ENCODE measurements at regions not wholly inside any gene's neighbourhood (a gene's known extent, or its start where the extent isn't known, plus 50 kb on each side); places are given as distances from the start of the nearest gene placed in this dataset.
A peak's percentile ranks its signal among the peaks of the same experiment; 100 is the strongest.
"Not testable (repeated sequence)": the region's sequence is repeated elsewhere in the genome, so short reads cannot be mapped to it uniquely, and the experiment has no call there.

DNA sequence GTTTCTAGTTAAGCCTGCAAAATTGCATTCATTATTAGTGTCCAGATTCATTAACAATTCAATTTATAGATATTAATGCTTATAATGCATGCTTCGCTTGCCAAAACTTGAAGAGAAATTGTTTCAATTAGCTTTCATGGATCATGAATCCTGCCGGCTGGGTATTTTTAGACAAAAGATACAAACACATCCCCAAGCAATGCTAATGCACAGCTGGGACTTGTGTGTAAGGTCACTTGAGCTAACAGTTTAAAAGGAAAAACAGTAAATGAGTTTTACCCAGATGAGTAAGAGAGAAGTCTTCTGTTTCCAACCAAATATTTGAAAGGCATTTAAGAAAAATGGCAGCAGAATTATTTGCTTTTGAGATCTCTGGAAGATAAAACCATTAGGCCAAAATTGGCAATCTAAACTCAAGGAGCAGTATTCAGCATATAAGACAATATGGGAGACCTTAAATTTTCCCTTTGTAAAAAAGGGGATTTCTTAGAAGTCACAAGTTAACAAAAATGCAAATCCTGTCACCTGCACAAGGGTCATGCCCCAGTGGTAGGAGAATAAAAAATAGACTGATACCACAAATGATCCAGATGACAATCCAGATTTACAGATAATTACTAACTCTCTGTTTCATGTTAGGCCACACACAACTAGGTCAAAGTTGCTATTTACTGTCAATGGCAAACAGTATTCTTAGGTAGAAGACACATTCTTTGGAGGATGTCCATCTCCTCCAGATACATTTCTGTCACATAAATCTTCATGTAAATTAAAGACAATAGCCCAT is 418.4 kb upstream of the PMFBP1 start:
- DNase-seq = no peak

DNA sequence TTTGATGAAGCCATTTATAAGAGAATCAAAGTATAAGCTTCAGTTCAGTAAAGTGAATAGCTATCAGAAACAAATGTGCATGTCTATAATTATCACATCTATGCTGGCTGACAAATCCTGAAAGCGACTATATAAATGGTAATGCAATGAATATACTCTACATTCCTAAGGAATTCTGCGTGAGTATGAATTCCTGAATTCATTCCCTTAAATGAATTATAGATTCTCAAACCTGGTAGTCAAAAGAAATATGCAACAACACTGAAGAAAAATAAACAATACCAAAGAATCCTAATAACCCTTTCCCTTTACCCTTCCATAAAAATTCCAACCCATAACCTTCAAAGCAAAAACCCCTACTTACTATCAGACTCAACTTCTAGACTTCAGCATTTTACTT is 416.6 kb upstream of the PMFBP1 start:
- no peak for DNase-seq

DNA sequence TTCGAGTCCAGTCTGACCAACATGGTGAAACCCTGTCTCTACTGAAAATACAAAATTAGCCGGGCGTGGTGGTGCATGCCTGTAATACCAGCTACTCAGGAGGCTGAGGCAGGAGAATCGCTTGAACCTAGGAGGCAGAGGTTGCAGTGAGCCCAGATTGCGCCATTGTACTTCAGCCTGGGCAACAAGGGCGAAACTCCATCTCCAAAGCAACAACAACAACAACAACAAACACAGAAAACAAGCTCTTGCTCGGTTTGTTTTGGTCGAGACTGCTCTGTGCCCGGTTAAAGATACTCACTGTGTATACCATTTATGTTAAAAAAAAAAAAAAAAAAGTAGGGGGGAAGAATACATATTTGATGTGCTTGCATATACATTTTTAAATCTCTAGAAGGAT is 406.1 kb upstream of the PMFBP1 start:
- not testable (repeated sequence) for DNase-seq

DNA sequence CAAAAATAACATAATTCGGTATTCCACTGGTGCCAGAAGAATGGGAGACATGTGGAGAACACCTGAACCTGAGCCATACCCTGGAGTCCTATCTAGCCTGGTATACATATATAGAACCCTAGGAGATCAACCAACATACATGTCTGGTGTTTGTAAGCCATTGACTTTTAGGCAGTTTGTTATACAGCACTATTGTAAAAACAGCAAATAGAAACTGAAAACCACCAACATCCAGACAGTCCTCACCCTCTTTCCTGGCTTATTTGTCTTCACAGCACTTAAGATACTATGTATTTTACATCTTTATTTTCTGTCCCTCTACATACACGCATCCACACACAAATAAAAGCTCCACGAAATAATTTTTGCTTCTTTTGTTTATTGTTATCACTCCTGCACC is 404.2 kb upstream of the PMFBP1 start:
- DNase-seq = no peak

DNA sequence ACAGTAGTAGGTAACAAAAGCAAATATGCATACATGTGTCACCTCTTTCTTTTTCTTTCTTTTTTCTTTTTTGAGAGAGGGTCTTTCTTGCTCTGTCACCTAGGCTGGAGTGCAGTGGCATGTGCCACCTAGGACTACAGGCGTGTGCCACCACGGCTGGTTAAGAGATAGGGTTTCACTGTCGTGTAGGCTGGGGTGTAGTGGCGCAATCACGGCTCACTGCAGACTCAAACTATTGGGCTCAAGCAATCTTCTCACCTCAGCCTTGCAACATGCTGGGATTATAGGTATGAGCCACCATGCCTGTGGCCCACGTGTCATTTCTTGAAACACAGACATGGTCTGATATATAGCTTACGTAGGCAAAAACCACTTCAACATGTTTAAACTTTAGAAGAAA is 397.7 kb upstream of the PMFBP1 start:
- no peak for DNase-seq

DNA sequence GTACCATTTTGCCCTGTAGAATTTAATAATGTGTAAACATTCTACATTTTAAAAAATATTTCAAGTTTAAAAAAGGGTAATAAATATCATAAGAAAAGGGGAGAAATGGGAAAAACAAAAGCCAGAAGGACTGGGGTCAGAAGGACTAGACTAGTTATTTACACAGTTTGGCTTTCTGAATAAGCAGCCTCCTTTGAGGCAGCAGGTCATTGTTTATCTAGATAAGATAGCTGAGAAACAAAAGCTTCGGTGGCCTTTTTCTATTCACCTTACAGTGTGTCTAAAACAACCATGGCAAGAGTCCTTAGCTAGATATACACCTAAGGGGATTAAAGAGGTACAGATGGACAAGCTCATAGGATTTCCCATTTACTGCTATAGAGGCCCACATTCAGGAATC is 396.5 kb upstream of the PMFBP1 start:
- DNase-seq = no peak

DNA sequence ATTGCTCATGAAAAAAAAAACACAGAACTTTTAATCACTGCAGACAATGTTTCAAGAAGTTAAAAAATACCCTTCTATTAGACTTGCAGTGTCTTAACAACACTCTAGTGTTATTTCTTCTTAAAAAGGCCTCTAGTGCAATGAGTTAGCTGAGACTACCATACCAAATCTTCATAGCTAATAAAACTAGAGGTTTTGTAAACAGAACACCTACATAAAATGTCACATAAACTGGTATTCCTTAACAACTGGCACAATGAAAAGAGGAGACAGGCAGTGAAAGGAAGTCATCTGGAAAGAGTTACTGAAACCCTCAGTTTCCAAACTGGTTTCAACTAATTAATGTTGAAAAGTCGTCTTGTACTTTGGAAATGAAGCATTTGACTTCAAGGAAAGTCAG is 394.2 kb upstream of the PMFBP1 start:
- no peak for DNase-seq

DNA sequence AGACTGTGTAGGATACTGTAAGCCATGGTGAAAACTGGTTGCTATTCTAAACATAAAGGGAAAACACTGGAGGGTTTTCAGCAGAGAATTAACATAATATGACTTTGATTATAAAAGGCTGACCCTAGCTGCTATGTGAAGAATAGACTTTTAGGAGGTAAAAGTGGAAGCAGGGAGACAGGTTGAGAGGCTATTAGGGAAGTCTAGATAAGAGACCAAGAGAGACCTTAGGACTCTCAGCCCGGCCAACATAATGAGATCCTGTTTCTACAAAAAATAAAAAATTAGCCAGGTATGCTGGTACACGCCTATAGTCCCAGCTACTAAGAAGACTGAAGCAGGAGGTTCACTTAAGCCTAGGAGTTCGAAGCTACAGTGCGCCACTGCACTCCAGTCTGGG is 393.2 kb upstream of the PMFBP1 start:
- no peak for DNase-seq

DNA sequence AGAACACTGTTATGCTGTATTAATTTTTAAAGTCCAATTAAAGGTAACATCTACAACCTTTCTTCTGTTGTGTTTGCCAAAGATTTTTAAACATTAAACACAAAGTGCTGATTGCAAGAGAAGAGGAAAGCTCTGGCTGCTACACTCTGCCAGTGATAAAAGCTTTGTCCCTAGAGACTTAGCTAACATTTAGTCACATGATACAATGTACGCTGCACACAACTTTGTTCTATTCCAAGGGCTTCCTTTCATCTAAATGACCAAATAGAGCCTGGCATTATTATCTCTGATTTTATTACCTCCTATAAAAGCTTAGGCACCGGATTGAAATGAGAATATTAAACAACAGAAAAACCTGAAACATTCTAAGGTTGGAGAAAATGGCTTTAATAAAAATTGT is 388.7 kb upstream of the PMFBP1 start:
- DNase-seq = no peak

DNA sequence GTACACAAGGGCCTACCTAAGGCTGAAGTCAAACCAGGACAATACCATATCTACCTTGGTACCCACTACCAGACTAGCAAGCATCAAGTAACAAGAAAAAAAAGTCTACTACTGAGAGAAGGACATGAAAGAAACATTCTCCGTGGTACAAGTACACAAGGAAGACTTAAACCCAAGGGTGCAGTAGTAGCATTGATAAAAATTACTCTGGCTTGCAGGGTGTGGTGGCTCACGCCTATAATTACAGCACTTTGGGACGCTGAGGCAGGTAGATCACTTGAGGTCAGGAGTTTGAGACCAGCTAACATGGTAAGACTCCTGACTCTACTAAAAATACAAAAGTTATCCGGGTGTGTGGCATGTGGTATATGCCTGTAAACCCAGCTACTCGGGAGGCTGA is 386.5 kb upstream of the PMFBP1 start:
- no peak for DNase-seq

DNA sequence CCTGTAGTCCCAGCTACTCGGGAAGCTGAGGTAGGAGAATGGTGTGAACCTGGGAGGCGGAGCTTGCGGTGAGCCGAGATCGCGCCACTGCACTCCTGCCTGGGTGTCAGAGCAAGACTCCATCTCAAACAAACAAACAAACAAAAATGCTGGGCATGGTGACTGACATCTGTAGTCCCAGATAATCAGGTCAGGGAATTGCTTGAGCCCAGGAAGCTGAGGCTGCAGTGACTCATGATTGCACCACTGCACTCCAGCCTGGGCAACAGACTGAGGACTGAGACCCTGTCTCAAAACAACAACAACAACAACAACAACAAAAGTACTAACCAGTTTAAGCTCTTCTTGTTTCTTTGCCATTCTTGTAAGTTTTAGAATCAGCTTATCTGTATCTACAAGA is 383.0 kb upstream of the PMFBP1 start:
- DNase-seq = no peak

DNA sequence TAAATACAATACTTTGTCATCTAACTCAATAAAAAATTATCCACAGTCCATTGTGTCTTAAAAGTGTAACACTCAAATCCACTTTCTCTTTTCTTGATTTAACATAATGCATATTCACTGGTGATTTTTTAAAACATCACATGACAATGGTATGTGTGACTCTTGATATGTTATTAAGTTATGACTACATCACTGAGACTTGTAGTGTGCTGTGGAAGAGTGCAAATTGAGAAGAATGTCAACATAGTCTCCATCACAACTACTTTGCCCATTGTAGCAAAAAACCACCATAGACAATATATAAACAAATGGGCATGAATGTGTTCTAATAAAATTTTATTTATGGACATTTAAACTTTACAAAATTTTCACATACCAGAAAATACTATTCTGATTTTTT is 380.7 kb upstream of the PMFBP1 start:
- DNase-seq = no peak

DNA sequence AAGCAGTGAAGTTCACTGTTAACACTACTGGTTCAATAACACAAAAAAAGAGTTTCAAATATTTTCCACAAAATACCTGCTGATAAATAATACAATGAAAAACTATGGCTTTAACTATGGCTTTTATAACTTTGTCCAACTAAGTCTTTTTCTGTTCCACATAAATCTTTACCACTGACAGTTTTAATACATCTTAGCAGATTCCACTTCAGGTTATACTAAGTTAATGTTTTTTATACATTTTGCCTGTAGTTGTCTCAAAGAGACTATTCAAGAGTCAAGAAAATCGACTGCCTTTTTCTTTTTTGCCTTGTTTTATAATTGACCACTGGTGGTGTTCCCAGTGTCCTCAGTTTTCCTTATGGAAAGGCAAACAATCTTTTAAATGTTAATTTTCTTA is 379.7 kb upstream of the PMFBP1 start:
- DNase-seq = no peak

DNA sequence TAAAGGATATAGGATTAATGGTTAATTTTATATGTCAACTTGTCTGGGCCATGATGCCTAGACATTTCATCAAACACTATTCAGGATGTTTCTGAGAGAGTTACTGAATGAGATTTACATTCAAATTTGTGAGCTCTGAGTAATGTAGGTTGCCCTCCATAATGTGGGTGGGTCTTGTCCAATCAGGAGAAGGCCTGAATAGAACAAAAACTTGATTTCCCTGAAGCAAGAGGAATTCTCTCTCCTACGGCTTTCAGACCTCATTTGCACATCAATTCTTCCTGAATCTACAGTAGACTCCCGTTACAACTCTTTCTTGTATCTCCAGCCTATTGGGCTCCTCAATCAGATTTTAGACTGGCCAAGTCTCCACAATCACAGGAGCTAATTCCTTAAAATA is 377.9 kb upstream of the PMFBP1 start:
- no peak for DNase-seq

DNA sequence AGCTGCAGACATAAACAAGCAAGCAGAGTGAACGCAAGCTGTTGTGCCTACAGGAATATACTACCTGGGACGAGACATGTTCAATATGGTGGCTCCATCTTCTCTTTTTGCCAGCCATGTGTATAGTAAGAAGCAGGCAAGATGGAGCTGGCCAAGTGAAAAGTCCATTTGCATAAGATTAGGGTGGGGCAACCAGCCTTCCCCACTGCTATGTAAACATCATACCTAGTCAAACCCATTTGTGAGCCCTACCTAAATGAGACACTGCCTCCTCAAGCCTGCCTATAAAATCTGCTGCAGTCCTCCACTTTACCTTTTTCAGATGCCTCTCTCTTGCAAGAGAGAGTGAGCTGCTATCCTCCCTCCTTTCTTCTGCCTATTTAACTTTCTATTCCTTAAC is 370.1 kb upstream of the PMFBP1 start:
- no peak for DNase-seq

DNA sequence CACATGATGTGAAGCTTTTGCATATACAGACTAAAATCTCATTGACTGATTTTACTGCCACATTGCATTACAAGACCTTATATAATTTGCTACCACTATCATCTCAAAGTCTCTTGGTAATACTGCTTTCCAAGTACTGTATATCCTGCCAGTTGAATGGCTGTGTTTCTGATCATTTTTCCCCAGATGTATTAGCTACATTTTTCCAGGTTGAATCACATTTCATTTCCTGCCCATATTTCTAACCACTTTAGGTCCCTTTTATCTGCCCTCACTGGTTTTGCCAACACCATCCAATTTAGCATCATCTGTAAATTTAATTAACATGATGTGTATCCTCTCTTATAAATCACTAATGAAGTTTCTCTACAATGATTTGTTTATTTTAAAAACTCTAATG is 365.7 kb upstream of the PMFBP1 start:
- no peak for DNase-seq

DNA sequence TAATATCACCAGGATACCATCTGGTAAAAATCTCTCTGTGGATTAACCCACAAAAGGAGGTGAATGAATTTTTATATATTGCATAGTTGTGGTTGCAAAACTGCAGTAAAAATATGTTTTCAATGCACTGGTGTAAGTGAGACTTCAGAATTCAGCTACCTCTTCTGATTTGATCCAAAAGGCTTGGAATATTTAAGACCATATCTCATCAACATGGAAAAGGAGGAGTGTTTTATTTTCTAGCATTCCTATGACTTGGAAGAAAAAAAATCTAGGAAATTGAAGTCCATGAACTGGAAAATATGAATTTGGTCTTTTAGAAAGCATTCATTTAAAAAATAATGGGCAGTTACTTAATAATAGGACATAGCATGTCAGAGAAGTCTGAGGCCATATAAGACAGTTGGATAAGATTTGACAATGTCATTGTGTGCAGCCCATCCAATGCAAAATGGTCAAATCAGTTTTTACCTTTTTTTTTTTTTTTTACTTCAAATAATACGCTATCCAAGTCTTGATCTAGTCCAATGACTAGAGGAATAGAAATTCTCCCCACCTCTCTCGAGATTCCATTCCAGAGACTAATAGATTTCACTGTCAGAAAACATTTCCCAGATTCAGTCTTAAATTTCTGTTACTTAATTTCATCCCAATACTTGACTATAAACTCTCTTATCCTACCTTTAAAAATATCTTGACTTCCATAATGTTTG is 364.9 kb upstream of the PMFBP1 start:
- DNase-seq = no peak

DNA sequence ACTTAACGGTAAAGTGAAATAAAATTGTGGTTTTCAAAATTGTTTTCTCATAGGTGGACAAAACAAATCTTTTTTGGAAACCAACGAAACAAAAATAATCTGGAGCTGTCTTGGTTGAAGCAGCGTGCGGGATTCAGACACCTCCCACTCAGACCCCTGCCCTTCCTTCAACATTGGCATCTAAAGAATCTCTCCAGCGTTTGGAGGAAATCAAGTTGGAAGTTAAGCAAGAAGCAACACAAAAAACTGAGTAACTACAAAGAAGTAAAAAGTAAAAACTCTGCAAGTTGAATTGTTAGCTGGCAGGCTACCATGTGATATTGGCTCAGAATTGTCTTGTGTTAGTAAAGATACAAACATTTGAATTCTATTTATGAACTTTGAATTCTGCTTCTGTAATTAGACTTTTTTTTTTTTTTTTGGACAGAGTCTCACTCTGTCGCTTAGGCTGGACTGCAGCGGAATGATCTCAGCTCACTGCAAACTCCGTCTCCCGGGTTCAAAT is 361.0 kb upstream of the PMFBP1 start:
- no peak for DNase-seq

DNA sequence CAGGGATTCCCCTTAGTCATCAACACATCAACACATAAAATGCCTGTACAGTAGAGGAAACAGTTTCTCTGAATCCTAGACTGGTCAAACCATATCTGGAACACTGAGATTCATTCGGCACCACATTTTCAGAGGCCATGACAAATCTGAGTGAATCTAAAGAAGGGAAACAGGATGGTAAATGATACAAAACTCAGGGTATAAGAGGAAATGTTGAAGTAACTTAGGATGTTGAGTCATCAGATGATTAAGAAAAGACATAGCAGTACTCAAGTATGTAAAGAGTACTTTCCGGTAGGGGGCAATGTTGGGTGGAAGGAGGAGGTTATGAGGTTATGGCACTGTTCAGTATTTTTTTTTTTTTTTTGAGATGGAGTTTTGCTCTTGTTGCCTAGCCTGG is 358.5 kb upstream of the PMFBP1 start:
- peak; percentile 40 to 46 for DNase-seq

DNA sequence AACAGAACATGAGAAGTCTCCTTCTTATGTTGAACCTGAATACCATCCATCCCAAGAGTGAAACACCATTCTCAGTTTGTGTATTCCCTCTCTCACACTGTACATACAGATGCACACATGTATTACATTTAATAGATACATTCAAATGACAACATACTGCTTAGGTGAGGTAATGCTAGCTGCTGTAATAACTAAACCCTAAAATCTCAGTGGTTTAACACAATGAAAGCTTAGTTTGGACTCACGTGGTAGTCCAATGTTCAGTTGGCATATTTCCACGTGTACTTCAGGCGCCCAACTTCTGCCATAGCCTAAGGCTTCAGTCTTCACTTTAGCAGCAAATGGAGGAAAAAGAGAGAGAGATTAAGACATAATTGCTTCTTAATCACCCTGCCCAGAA is 351.1 kb upstream of the PMFBP1 start:
- DNase-seq = no peak

DNA sequence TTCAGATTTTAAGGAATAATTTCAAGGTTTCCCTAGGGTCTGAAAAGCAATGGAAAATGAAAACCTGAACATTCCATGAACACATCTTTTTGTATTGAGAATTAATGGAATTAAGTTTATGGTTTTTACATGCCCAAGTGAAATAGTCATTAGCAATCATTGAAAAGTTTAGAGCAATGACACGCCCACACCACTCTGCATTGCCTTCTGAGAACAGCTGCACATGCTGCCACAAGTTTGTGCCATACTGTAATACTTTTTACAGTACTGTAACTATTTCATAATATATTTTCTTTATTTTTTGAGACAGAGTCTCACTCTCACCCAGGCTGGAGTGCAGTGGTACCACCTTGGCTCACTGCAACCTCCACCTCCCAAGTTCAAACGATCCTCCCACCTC is 345.2 kb upstream of the PMFBP1 start:
- DNase-seq = no peak

DNA sequence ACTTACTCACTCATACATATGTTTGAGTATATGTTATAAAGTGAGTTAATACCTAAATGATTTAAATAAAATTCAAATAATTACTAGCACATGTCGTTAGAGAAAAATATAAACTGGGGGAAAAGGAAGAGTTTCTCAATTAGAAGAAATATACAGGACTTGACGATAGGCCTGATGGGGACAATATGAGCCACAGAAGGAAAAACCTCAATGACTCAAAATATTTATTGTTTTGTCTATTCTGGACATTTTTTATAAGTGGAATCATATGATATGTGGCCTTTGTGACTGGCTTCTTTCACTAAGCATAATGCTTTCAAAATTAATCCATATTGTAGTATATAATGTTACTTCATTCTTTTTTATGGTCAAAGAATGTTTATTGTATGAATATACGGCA is 339.2 kb upstream of the PMFBP1 start:
- DNase-seq = no peak

DNA sequence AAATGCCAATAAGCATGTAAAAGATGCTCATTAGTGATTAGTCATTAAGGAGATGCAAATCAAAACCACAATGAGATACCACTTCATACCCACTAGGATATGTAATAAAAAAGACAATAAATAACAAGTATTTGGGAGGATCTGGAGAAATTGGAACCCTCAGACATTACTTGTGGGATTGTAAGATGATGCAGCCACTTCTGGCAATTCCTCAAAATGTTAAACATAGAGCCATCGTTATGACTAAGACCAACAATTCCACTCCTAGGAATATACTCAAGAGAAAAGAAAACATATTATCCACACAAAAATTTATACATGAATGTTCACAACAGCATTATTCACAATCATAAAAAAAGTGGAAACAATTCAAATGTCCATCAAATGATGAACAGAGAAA is 336.2 kb upstream of the PMFBP1 start:
- no peak for DNase-seq

DNA sequence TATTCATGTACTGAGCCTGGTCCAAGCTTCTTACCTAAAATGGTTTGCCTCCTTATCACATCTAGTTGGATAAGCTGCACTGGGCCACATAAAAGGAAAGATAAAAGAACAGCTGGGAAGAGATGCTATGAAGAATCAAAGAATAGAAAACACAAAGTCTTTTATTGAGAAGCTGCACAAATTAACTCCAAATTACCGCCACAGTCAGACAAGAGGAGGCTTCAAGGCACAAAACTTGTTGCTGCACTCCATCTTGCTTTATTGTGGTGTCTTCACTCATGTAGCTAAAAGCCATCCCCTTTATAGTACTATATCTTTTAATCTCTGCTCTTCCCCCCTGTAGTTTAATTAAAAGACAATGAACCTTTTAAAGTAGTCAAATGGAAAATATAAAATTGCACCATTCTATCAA is 330.6 kb upstream of the PMFBP1 start:
- DNase-seq = no peak
